ENCODE measurements at regions not wholly inside any gene's neighbourhood (a gene's known extent, or its start where the extent isn't known, plus 50 kb on each side); places are given as distances from the start of the nearest gene placed in this dataset.
"Not testable (repeated sequence)": the region's sequence is repeated elsewhere in the genome, so short reads cannot be mapped to it uniquely, and the experiment has no call there.

- Histone ChIP-seq H3K4me2 (ENCODE audit: low read depth, low read length, poor library complexity, severe bottlenecking) (no peak overlapping the region), H3K9me3 (ENCODE audit: insufficient read depth, low read depth, low read length) (no peaks in the 10 kb centered on the region), H3F3A (ENCODE audit: low read depth) (no peaks in the 10 kb centered on the region), H3K9ac (ENCODE audit: low read depth, low read length, poor library complexity, severe bottlenecking) (no peak overlapping the region), H4K20me1 (ENCODE audit: insufficient read depth, low read length, poor library complexity, severe bottlenecking) (no peaks in the 10 kb centered on the region), H3K36me3 (ENCODE audit: insufficient read depth, low read length) (no peaks in the 10 kb centered on the region), H3K9me2 (replicated peaks; ENCODE audit: low read depth, low read length) (no peaks in the 10 kb centered on the region), H3K27me3 (ENCODE audit: insufficient read depth, low read length, poor library complexity, severe bottlenecking) (no peaks in the 10 kb centered on the region), H3K79me2 (ENCODE audit: insufficient read depth, low read length) (no peaks in the 10 kb centered on the region), H3K4me1 (ENCODE audit: insufficient read depth, low read length, poor library complexity, severe bottlenecking) (no peaks in the 10 kb centered on the region), H3K4me3 (ENCODE audit: low read length, poor library complexity, severe bottlenecking) (no peak overlapping the region), H2AFZ (ENCODE audit: low read length) (no peak overlapping the region)
- TF ChIP-seq EZH2phosphoT487 (IDR thresholded peaks at IDR 0.05; ENCODE audit: borderline replicate concordance) (no peak), CTCF (conservative IDR thresholded peaks at IDR 0.05; ENCODE audit: low read length) (no peak)
These were observed 1162.8 kb upstream of the TMEFF2 start for GRCh38 chr2:193357508-193357907.

DNA sequence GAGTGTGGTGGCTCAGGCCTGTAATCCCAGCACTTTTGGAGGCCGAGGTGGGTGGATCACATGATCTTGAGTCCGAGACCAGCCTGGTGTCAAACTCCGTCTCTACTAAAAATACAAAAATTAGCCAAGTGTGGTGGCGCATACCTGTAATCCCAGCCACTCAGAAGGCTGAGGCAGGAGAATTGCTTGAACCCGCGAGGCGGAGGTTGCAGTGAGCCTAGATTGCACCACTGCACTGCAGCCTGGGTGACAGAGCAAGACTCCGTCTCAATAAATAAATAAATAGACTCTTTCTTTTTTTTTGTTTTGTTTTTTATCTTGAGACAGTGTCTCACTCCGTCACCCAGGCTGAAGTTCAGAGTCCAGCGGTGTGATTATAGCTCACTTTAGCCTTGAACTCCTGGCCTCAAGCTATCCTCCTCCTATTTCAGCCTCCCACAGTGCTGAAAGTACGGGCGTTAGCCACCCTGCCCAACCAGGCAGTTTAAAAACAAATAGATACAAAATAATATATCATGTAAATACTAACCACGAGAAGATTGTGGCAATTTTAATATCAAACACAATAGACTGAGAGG lies 1158.0 kb upstream of the TMEFF2 start:
- H2AFZ ChIP-seq (ENCODE audit: low read length); H3K4me3 ChIP-seq (ENCODE audit: low read length, poor library complexity, severe bottlenecking); H4K20me1 ChIP-seq (ENCODE audit: insufficient read depth, low read length, poor library complexity, severe bottlenecking); H3K27me3 ChIP-seq (ENCODE audit: insufficient read depth, low read length, poor library complexity, severe bottlenecking); H3K9me2 ChIP-seq (replicated peaks; ENCODE audit: low read depth, low read length); H3F3A ChIP-seq (ENCODE audit: low read depth); H3K4me1 ChIP-seq (ENCODE audit: insufficient read depth, low read length, poor library complexity, severe bottlenecking); H3K36me3 ChIP-seq (ENCODE audit: insufficient read depth, low read length); H3K79me2 ChIP-seq (ENCODE audit: insufficient read depth, low read length); H3K9ac ChIP-seq (ENCODE audit: low read depth, low read length, poor library complexity, severe bottlenecking); H3K4me2 ChIP-seq (ENCODE audit: low read depth, low read length, poor library complexity, severe bottlenecking); H3K9me3 ChIP-seq (ENCODE audit: insufficient read depth, low read depth, low read length): not testable (repeated sequence)

GRCh38 chr2:193350509-193350908 lies 1155.8 kb upstream of the TMEFF2 start:
- no peaks in the 10 kb centered on the region for H3K9me2 ChIP-seq (replicated peaks; ENCODE audit: low read depth, low read length)
- no peaks in the 10 kb centered on the region for H3K9me3 ChIP-seq (ENCODE audit: insufficient read depth, low read depth, low read length)
- no peaks in the 10 kb centered on the region for H3K36me3 ChIP-seq (ENCODE audit: insufficient read depth, low read length)
- H3K4me2 ChIP-seq (ENCODE audit: low read depth, low read length, poor library complexity, severe bottlenecking), result no peak overlapping the region
- no peak for TF ChIP-seq EZH2phosphoT487 (IDR thresholded peaks at IDR 0.05; ENCODE audit: borderline replicate concordance)
- TF ChIP-seq CTCF (conservative IDR thresholded peaks at IDR 0.05; ENCODE audit: low read length), result no peak
- no peaks in the 10 kb centered on the region for H3K79me2 ChIP-seq (ENCODE audit: insufficient read depth, low read length)
- H2AFZ ChIP-seq (ENCODE audit: low read length), result peak overlapping the region; percentile 66; the same call in 1 of the 2 replicates
- no peak overlapping the region for H3K9ac ChIP-seq (ENCODE audit: low read depth, low read length, poor library complexity, severe bottlenecking)
- H3K4me3 ChIP-seq (ENCODE audit: low read length, poor library complexity, severe bottlenecking), result no peak overlapping the region
- no peaks in the 10 kb centered on the region for H3K27me3 ChIP-seq (ENCODE audit: insufficient read depth, low read length, poor library complexity, severe bottlenecking)
- H3F3A ChIP-seq (ENCODE audit: low read depth), result no peaks in the 10 kb centered on the region
- H3K4me1 ChIP-seq (ENCODE audit: insufficient read depth, low read length, poor library complexity, severe bottlenecking), result peaks cover 8% of the 10 kb centered on the region
- H4K20me1 ChIP-seq (ENCODE audit: insufficient read depth, low read length, poor library complexity, severe bottlenecking), result no peaks in the 10 kb centered on the region

- H3K9me2 ChIP-seq (replicated peaks; ENCODE audit: low read depth, low read length), result no peaks in the 10 kb centered on the region
- peaks cover 8% of the 10 kb centered on the region for H3K4me1 ChIP-seq (ENCODE audit: insufficient read depth, low read length, poor library complexity, severe bottlenecking)
- no peaks in the 10 kb centered on the region for H3K79me2 ChIP-seq (ENCODE audit: insufficient read depth, low read length)
- no peaks in the 10 kb centered on the region for H3K9me3 ChIP-seq (ENCODE audit: insufficient read depth, low read depth, low read length)
- no peaks in the 10 kb centered on the region for H3K27me3 ChIP-seq (ENCODE audit: insufficient read depth, low read length, poor library complexity, severe bottlenecking)
- no peak overlapping the region for H3K9ac ChIP-seq (ENCODE audit: low read depth, low read length, poor library complexity, severe bottlenecking)
- H3F3A ChIP-seq (ENCODE audit: low read depth), result no peaks in the 10 kb centered on the region
- H4K20me1 ChIP-seq (ENCODE audit: insufficient read depth, low read length, poor library complexity, severe bottlenecking), result no peaks in the 10 kb centered on the region
- H3K36me3 ChIP-seq (ENCODE audit: insufficient read depth, low read length), result no peaks in the 10 kb centered on the region
- H3K4me2 ChIP-seq (ENCODE audit: low read depth, low read length, poor library complexity, severe bottlenecking), result no peak overlapping the region
- H2AFZ ChIP-seq (ENCODE audit: low read length), result 0 out of 2 replicates have a peak overlapping the region, but pooled peaks have one; percentile 66
- no peak overlapping the region for H3K4me3 ChIP-seq (ENCODE audit: low read length, poor library complexity, severe bottlenecking)
- TF ChIP-seq EZH2phosphoT487 (IDR thresholded peaks at IDR 0.05; ENCODE audit: borderline replicate concordance) (no peak), CTCF (conservative IDR thresholded peaks at IDR 0.05; ENCODE audit: low read length) (no peak)
These were observed 1154.9 kb upstream of the TMEFF2 start for GRCh38 chr2:193349642-193350041.
